ENCODE measurements at regions not wholly inside any gene's neighbourhood (a gene's known extent, or its start where the extent isn't known, plus 50 kb on each side); places are given as distances from the start of the nearest gene placed in this dataset.

DNA sequence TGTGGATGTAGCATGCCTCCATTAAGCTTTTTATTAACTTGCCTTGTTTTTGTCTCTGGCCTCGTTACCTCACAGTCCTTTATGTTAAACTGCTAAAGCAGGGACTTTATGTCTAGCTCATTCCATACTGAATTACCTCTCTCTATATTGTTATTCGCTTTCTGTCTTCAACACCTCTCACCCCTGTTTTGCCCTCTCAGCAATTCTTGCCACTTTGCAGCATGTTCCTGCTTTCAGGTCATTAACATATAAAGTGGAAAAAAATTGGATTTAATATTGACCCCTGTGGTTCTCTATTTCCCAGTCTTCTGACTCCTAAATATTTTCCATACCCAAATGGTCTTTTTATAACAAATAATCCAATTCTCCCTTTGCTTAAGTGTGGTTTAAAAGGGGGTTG lies 810.4 kb upstream of the KIF2B start:
- no peak for DNase-seq
- no peaks in the 10 kb centered on the region for H3K9me3 ChIP-seq
- no peaks in the 10 kb centered on the region for H3K27me3 ChIP-seq
- intact Hi-C loops (cut with DNase I), result no loop called here
- H3K4me3 ChIP-seq, result no peak overlapping the region
- no peaks in the 10 kb centered on the region for H3K36me3 ChIP-seq
- no peak overlapping the region for H3K27ac ChIP-seq
- TF ChIP-seq CTCF (IDR thresholded peaks at IDR 0.05), result no peak
- H3K4me1 ChIP-seq, result no peaks in the 10 kb centered on the region
- ATAC-seq, result no peak

DNA sequence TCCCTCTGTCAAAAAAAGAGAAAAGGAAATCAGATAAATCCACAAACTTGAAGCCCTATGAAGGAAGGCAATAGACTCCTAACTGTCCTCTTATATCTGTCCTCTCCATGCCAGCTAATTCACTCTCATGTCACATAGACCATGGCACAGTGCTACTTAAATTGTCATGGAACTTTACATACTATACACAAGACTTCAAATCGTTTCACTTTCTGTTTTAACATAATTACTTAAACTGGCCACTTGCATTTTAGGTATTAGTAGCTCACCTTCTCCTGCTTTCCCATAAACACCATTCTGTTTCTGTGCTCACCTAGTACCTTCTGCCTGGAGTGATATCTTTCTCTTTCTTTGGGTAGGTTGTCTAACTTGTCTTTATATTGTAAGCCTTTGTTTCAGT lies 816.7 kb upstream of the KIF2B start:
- no peaks in the 10 kb centered on the region for H3K9me3 ChIP-seq
- ATAC-seq (no peak), DNase-seq (no peak)
- no peak for TF ChIP-seq CTCF (IDR thresholded peaks at IDR 0.05)
- H3K4me3 ChIP-seq, result no peak overlapping the region
- H3K27me3 ChIP-seq, result no peaks in the 10 kb centered on the region
- no peaks in the 10 kb centered on the region for H3K36me3 ChIP-seq
- no peak overlapping the region for H3K27ac ChIP-seq
- intact Hi-C loops (cut with DNase I), result no loop called here
- no peaks in the 10 kb centered on the region for H3K4me1 ChIP-seq

- intact Hi-C loops (cut with DNase I), result no loop called here
- no peak for TF ChIP-seq CTCF (IDR thresholded peaks at IDR 0.05)
- ATAC-seq (no peak), DNase-seq (no peak)
- H3K4me3 ChIP-seq, result no peak overlapping the region
- no peaks in the 10 kb centered on the region for H3K36me3 ChIP-seq
- H3K27me3 ChIP-seq, result no peaks in the 10 kb centered on the region
- H3K4me1 ChIP-seq, result no peaks in the 10 kb centered on the region
- no peak overlapping the region for H3K27ac ChIP-seq
- no peaks in the 10 kb centered on the region for H3K9me3 ChIP-seq
Measured at GRCh38 chr17:53004902-53005301, 817.8 kb upstream of the KIF2B start.

DNA sequence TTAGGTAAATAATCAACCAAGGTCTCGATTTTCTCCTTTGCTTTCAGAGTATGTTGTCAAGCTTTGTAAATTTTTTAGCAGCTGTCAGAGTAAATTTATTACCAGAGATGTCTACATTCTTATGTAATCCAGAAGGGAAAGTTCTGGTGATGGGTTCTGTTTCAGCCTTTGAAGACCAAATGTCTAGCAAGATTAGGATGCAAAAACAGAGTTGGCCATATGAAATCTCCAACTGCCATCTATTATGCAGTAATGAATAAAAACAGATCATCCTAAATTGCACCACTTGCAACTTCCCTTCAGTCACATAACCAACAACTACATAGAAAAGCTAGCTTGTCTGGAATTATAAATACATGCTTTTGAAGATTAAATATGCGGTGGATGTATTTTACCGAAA lies 826.8 kb upstream of the KIF2B start:
- H3K27ac ChIP-seq, result no peak overlapping the region
- intact Hi-C loops (cut with DNase I), result no loop called here

GRCh38 chr17:52995147-52995546 lies 827.6 kb upstream of the KIF2B start:
- TF ChIP-seq CTCF (IDR thresholded peaks at IDR 0.05), result no peak
- Histone ChIP-seq H3K9me3 (peaks cover 0 to 2% of the 10 kb centered on the region in 2 donors), H3K4me1 (no peaks in the 10 kb centered on the region), H3K27ac (no peak overlapping the region), H3K36me3 (no peaks in the 10 kb centered on the region), H3K4me3 (no peak overlapping the region), H3K27me3 (no peaks in the 10 kb centered on the region)
- intact Hi-C loops (cut with DNase I), result no loop called here
- ATAC-seq (no peak), DNase-seq (no peak)

More for the DNA sequence above, 826.8 kb upstream of the KIF2B start:
- no peaks in the 10 kb centered on the region for H3K36me3 ChIP-seq
- H3K4me3 ChIP-seq, result no peak overlapping the region
- peaks cover 0 to 2% of the 10 kb centered on the region in 2 donors for H3K9me3 ChIP-seq
- H3K4me1 ChIP-seq, result no peaks in the 10 kb centered on the region
- no peaks in the 10 kb centered on the region for H3K27me3 ChIP-seq
- no peak for DNase-seq
- ATAC-seq, result no peak
- no peak for TF ChIP-seq CTCF (IDR thresholded peaks at IDR 0.05)

Measured in left lung (tissue), 4 donors.